CD14-positive monocyte (primary cell): ENCODE measurements at regions not wholly inside any gene's neighbourhood (a gene's known extent, or its start where the extent isn't known, plus 50 kb on each side); places are given as distances from the start of the nearest gene placed in this dataset.

Source experiments
- DNase-seq, 3 donors: peaks; one replicate each; pipeline ENCODE4 v3.0.0-alpha.2; 2011 to 2022
- H2AFZ ChIP-seq: 2 replicates; pipeline ENCODE4 v1.6.0; 2012; ENCODE audit warnings: mild to moderate bottlenecking, low read depth, low read length, inconsistent platforms; ENCODE audit not compliant: insufficient read depth, poor library complexity, severe bottlenecking
- H3K27ac ChIP-seq, 2 donors: 1 replicate in 1 of 2; 2 replicates in 1 of 2; pipeline ENCODE4 v1.5.1; 2012 to 2013; ENCODE audit warnings: low read length in 2 of 2, control low read depth in 1 of 2, inconsistent platforms in 1 of 2, low read depth in 1 of 2, mild to moderate bottlenecking in 1 of 2
- H3K27me3 ChIP-seq, 2 donors: one replicate each; pipeline versions ENCODE4 v1.6.0 to v1.6.1; 2011 to 2013; ENCODE audit warnings: low read length in 2 of 2; ENCODE audit not compliant: control insufficient read depth in 2 of 2, insufficient read depth in 2 of 2
- H3K36me3 ChIP-seq, 2 donors: replicated peaks in 1 of 2; 1 replicate in 1 of 2; 2 replicates in 1 of 2; pipeline versions ENCODE4 v1.5.1 to v1.6.1; 2012 to 2013; ENCODE audit warnings: low read length in 2 of 2, control low read depth in 1 of 2, inconsistent platforms in 1 of 2, mild to moderate bottlenecking in 1 of 2; ENCODE audit not compliant: insufficient read depth in 2 of 2, control insufficient read depth in 1 of 2
- H3K4me1 ChIP-seq, 2 donors: 1 replicate in 1 of 2; 2 replicates in 1 of 2; pipeline versions ENCODE4 v1.5.1 to v1.6.1; 2012 to 2013; ENCODE audit warnings: low read length in 2 of 2, control low read depth in 1 of 2, inconsistent platforms in 1 of 2, mild to moderate bottlenecking in 1 of 2, moderate library complexity in 1 of 2; ENCODE audit not compliant: insufficient read depth in 2 of 2, control insufficient read depth in 1 of 2
- H3K4me2 ChIP-seq: replicated peaks from 2 replicates; pipeline ENCODE3; 2012; ENCODE audit warnings: low read length, moderate library complexity, mild to moderate bottlenecking; ENCODE audit not compliant: poor library complexity, severe bottlenecking; ENCODE audit errors: extremely low read depth
- H3K4me3 ChIP-seq, 3 experiments: fragments of 200-600 bp in 1 of 3; sonication (generic) in 1 of 3; replicated peaks in 1 of 3; 1 replicate in 2 of 3; 2 replicates in 1 of 3; pipeline ENCODE4 v1.5.1; 2011 to 2013; ENCODE audit warnings: low read length in 3 of 3, mild to moderate bottlenecking in 3 of 3, control low read depth in 2 of 3, low read depth in 2 of 3, inconsistent platforms in 1 of 3, moderate library complexity in 1 of 3
- H3K79me2 ChIP-seq: 2 replicates; pipeline ENCODE4 v1.6.0; 2012; ENCODE audit warnings: mild to moderate bottlenecking, control low read depth, inconsistent platforms, low read length, moderate library complexity; ENCODE audit not compliant: insufficient read depth
- H3K9ac ChIP-seq: 2 replicates; pipeline ENCODE4 v1.6.0; 2017; ENCODE audit warnings: low read length, mild to moderate bottlenecking; ENCODE audit not compliant: insufficient read depth, poor library complexity, severe bottlenecking
- H3K9me3 ChIP-seq, 2 donors: replicated peaks in 1 of 2; 1 replicate in 1 of 2; 2 replicates in 1 of 2; pipeline versions ENCODE4 v1.5.1 to v1.6.1; 2012 to 2013; ENCODE audit warnings: low read length in 2 of 2, control low read depth in 1 of 2; ENCODE audit not compliant: control insufficient read depth in 1 of 2, insufficient read depth in 1 of 2
- H4K20me1 ChIP-seq: 2 replicates; pipeline ENCODE4 v1.6.0; 2012; ENCODE audit warnings: mild to moderate bottlenecking, low read length, control low read depth, moderate library complexity; ENCODE audit not compliant: insufficient read depth
- H3K27ac Mint-ChIP-seq, 7 donors: one replicate each; pipeline ENCODE4 v1.8.0; 2020; ENCODE audit warnings: mild to moderate bottlenecking in 7 of 7, mixed read lengths in 7 of 7, moderate library complexity in 6 of 7, inconsistent platforms in 2 of 7
- H3K27me3 Mint-ChIP-seq, 3 donors: one replicate each; pipeline ENCODE4 v1.8.0; 2021 to 2022; ENCODE audit warnings: low read depth in 3 of 3, mild to moderate bottlenecking in 3 of 3, mixed read lengths in 3 of 3, moderate library complexity in 3 of 3, inconsistent platforms in 1 of 3
- H3K36me3 Mint-ChIP-seq, 2 donors: one replicate each; pipeline ENCODE4 v1.8.0; 2020; ENCODE audit warnings: mixed read lengths in 2 of 2, inconsistent platforms in 1 of 2, mild to moderate bottlenecking in 1 of 2
- H3K4me1 Mint-ChIP-seq: one replicate; pipeline ENCODE4 v1.8.0; 2020; ENCODE audit warnings: mild to moderate bottlenecking, mixed read lengths
- H3K4me3 Mint-ChIP-seq, 2 donors: one replicate each; pipeline ENCODE4 v1.8.0; 2020; ENCODE audit warnings: mild to moderate bottlenecking in 2 of 2, mixed read lengths in 2 of 2, moderate library complexity in 1 of 2
- H3K9me3 Mint-ChIP-seq, 7 donors: one replicate each; pipeline ENCODE4 v1.8.0; 2020 to 2022; ENCODE audit warnings: mixed read lengths in 7 of 7, mild to moderate bottlenecking in 6 of 7, moderate library complexity in 6 of 7, inconsistent platforms in 2 of 7
- CTCF ChIP-seq: fragments of 200-600 bp; IDR thresholded peaks from one replicate; pipeline ENCODE4 v1.8.0; 2022; ENCODE audit warnings: antibody characterized with exemption, mild to moderate bottlenecking
- WGBS: methylation state at CpG from one replicate; pipeline ENCODE4 v1.1.5; 2013; ENCODE audit warnings: missing lambda C conversion rate; ENCODE audit not compliant: insufficient coverage; 5-methylcytosine and 5-hydroxymethylcytosine counted together
- intact Hi-C, 2 donors: fragments of 100-400 bp; cut with micrococcal nuclease; formaldehyde crosslinking; loops; one replicate each; pipeline versions ENCODE4 v1.15.0 to v1.15.1; 2023

DNA sequence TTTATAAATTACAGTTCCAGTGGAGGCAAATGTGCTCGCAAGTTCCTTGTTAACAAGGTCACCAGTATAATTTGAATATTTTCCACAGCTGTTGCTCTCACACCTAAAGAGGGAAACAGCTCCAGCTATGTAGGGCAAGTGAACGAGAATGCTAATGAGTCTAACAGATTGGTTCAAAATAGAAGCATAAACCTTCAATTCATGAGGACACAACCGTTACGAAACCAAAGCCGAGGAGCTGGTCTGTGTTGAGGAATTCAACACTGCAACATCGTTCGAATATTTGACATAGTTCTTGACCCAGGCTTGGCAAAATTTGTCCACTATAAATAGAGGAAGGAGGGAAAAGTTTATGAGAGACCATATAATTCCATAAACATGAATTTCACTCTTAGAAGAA, 161.3 kb downstream of the KLF6 start:
- Histone ChIP-seq H2AFZ (no peak overlapping the region), H3K4me3 (no peak overlapping the region)

DNA sequence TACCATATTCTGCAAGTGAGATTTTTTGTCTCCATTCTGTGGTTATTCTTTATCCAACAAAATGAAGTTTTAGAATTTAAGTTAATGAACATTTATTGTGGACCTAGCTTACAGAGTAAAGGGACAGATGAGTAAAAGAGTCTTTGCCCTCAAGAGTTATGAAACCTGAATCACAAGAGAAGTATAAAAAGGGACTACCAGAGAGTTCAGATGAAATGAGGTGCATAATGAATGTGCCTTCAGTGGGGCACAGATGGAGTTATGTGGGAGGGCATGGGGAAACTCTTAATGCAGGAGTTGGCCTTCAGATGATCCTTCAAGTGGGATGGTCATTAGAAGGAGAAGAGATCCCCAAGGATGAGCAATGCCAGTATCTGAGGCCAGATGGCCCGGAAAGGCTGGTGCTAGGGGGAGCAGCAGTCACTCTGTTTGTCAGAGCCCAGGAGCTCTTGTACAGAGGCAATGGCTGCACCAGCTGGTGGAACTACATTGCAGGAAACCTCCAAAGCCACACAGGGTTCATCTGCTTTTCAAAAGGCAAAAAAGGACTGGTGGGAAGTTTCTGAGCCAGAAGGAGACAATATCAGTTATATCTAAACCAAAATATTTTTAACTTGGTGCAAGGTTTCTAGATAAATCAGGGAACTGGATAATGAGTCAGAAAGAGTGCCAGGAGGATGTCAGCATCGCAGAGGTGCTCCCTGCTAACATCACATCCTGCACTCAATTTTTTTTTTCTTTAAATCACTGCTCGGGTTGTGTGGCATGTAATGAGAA, 162.0 kb downstream of the KLF6 start:
- no peak overlapping the region for H3K27ac ChIP-seq
- H3K36me3 Mint-ChIP-seq, result no peaks in the 10 kb centered on the region
- no peak for DNase-seq
- peaks cover 5 to 16% (median 10%) of the 10 kb centered on the region in 7 donors for H3K9me3 Mint-ChIP-seq
- H3K79me2 ChIP-seq, result no peaks in the 10 kb centered on the region
- no peaks in the 10 kb centered on the region for H3K36me3 ChIP-seq
- intact Hi-C loops, result no loop called here
- TF ChIP-seq CTCF, result no peak
- H3K4me1 ChIP-seq, result no peaks in the 10 kb centered on the region
- H3K27me3 Mint-ChIP-seq, result peaks cover 0 to 8% (median 2%) of the 10 kb centered on the region in 3 donors
- no peak overlapping the region for H3K4me3 Mint-ChIP-seq
- H4K20me1 ChIP-seq, result no peaks in the 10 kb centered on the region
- peaks cover 2 to 10% of the 10 kb centered on the region in 2 donors for H3K9me3 ChIP-seq
- H3K9ac ChIP-seq, result no peak overlapping the region
- no peak overlapping the region for H3K4me2 ChIP-seq
- H3K27ac Mint-ChIP-seq, result no peak overlapping the region
- WGBS, result 100% methylated on average over 1 of the region's 3 CpGs
- H2AFZ ChIP-seq, result no peak overlapping the region
- H3K4me1 Mint-ChIP-seq, result no peaks in the 10 kb centered on the region
- H3K4me3 ChIP-seq, result no peak overlapping the region
- no peaks in the 10 kb centered on the region for H3K27me3 ChIP-seq

More for the DNA sequence above, 161.3 kb downstream of the KLF6 start:
- Mint-ChIP-seq H3K27ac (no peak overlapping the region), H3K27me3 (peaks cover 0 to 8% (median 2%) of the 10 kb centered on the region in 3 donors), H3K4me1 (no peaks in the 10 kb centered on the region), H3K36me3 (no peaks in the 10 kb centered on the region), H3K4me3 (no peak overlapping the region), H3K9me3 (peaks cover 5 to 19% (median 10%) of the 10 kb centered on the region in 7 donors)
- H3K27me3 ChIP-seq, result no peaks in the 10 kb centered on the region
- H3K9me3 ChIP-seq, result peaks cover 2 to 10% of the 10 kb centered on the region in 2 donors
- no peak overlapping the region for H3K9ac ChIP-seq
- no peak for TF ChIP-seq CTCF
- no peaks in the 10 kb centered on the region for H3K79me2 ChIP-seq
- no peak for DNase-seq
- intact Hi-C loops, result no loop called here
- no peaks in the 10 kb centered on the region for H3K4me1 ChIP-seq
- WGBS, result 100% methylated on average over 1 of the region's 7 CpGs
- no peaks in the 10 kb centered on the region for H3K36me3 ChIP-seq
- no peaks in the 10 kb centered on the region for H4K20me1 ChIP-seq
- H3K4me2 ChIP-seq, result no peak overlapping the region
- no peak overlapping the region for H3K27ac ChIP-seq
